ENCODE measurements at regions not wholly inside any gene's neighbourhood (a gene's known extent, or its start where the extent isn't known, plus 50 kb on each side); places are given as distances from the start of the nearest gene placed in this dataset.
"Not testable (repeated sequence)": the region's sequence is repeated elsewhere in the genome, so short reads cannot be mapped to it uniquely, and the experiment has no call there.

DNA sequence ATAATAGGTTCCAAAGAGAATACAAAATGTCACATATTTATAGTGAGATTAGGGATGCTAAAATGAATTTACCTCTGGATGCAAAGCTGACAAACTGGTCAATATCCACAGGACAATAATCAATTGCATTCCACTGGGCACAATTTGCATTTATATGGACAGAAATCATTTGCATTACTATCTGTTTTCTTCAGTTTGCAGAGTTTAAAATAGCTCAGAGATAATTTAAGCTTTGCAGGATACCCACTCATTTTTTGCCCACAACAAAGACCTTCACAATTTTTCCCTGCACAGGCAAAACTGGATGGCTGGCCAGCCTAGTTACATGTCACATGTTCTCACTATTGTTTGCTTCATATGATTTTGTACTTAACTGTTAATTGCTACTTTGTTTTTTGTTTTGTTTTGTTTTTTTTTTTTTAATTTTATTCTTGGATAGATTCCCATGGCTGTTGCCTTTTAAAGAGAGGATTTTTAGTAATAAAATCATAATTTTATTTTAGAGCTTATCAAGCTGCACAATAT is 483.5 kb downstream of the UTRN start:
- DNase-seq (ENCODE audit: low read depth in 2 of 2) = no peak

DNA sequence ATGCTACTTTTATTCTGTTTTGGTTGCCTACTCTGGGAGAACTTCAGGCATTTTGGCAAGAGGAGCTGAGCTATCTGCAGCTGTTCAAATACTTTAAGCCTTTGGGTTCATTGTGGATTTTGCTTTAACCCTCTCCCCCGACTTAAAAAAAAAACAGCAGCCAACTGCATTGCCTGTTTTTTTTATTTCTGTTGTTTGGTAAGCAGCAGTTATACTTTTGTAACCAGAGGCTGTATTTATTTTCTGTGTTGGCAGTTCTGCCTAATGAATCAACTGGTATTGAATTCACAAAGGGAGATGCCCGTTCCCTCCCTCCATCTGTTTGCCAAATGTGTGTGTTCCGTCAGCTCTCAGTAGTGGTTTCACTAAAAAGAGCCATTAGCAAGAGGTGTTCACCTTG is 484.0 kb downstream of the UTRN start:
- no peak for DNase-seq (ENCODE audit: low read depth in 2 of 2)

GRCh38 chr6:144776031-144776819 is 491.1 kb downstream of the UTRN start:
- no peak for DNase-seq (ENCODE audit: low read depth in 2 of 2)

GRCh38 chr6:144777249-144777648 is 492.1 kb downstream of the UTRN start:
- no peak for DNase-seq (ENCODE audit: low read depth in 2 of 2)

- DNase-seq (ENCODE audit: low read depth in 2 of 2) = no peak
These were observed 492.9 kb downstream of the UTRN start for GRCh38 chr6:144778056-144778455.

- DNase-seq (ENCODE audit: low read depth in 2 of 2) = no peak
These were observed 493.8 kb downstream of the UTRN start for GRCh38 chr6:144778773-144779492.

- no peak for DNase-seq (ENCODE audit: low read depth in 2 of 2)
These were observed 496.7 kb downstream of the UTRN start for GRCh38 chr6:144781836-144782235.

- peak in 1 of 2 donors; percentile 1 for DNase-seq (ENCODE audit: low read depth in 2 of 2)
These were observed 497.5 kb downstream of the UTRN start for GRCh38 chr6:144782634-144783033.

DNA sequence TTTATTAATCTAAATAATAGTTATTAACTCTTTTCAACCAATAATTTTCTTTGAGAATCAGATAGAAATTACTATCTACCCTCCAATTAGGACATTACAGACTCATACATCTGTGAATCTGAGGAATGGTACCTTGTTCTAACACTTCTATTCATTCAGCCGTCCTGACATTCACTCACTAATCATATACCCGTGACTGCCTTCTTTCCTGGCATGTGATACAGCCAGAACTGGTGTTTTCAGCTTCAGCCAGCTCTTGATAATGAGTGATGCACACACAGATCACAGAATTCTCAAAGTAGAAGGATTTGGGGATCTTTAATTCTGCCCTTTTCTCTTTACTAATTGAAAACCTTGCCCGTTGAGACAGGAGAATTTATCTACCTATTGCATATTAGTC is 499.9 kb downstream of the UTRN start:
- DNase-seq (ENCODE audit: low read depth in 2 of 2) = no peak

- DNase-seq (ENCODE audit: low read depth in 2 of 2) = no peak
These were observed 501.7 kb downstream of the UTRN start for GRCh38 chr6:144786825-144787224.

DNA sequence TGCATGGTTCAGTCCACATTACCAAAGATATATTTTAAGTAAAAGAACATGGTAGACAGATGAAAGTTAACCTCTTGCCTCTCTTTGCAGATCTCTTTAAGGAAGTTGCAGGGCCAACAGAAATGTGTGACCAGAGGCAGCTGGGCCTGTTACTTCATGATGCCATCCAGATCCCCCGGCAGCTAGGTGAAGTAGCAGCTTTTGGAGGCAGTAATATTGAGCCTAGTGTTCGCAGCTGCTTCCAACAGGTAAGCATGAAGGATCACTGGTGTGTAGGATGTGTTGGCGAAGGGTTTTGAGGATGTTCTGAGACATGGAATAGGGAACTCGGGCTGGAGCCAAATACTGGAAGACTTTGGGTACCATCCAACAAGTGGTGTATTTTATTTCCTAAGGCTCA is 508.6 kb downstream of the UTRN start:
- no peak for DNase-seq (ENCODE audit: low read depth in 2 of 2)

- DNase-seq (ENCODE audit: low read depth in 2 of 2) = not testable (repeated sequence)
These were observed 509.9 kb downstream of the UTRN start for GRCh38 chr6:144795022-144795421.

- no peak for DNase-seq (ENCODE audit: low read depth in 2 of 2)
These were observed 510.9 kb downstream of the UTRN start for GRCh38 chr6:144796070-144796469.

GRCh38 chr6:144797881-144798589 is 512.9 kb downstream of the UTRN start:
- no peak for DNase-seq (ENCODE audit: low read depth in 2 of 2)

DNA sequence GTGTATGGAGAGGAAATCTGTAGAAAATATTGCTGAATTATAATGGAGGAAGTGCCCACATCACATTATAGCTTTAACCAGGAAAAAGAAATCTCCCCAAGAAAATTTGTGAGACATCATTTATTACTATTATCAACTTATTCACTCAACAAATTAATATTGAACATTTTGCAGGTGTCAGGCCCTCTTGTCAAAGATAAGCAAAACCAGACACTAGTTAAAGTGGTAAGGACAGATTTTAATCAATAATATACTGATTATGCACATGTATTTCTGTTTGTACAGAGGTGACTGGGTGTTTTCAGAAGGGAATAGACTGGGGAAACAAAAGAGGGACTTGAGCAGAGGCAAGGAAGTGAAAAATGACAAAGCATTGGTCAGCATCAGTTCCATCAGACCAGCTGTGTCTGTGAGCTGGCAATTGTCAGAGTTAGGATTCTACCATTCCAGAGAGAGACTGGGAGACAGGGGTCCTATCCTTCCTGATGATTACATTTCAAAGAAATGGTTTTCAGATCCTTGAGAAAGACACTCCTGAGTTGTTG is 519.2 kb downstream of the UTRN start:
- DNase-seq (ENCODE audit: low read depth in 2 of 2) = no peak

DNA sequence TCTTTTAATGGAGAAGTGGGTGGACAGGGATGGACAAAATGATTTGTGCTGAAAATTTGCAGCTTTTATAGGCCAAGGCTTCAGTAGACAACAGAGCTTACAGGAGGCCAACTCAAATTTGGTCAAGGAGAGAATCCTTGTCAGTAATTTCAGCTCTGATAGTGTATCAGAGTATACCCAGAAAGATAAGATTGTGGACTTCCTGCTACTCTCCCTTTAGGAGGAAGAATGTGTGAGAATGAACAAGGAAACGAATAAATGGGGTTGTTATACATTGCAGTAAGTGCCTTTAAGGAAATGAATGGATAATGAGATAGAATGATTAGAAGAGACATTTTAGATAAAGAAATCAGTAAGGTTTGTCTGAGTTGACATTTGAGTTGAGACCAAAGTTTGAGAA is 519.9 kb downstream of the UTRN start:
- DNase-seq (ENCODE audit: low read depth in 2 of 2) = no peak

DNA sequence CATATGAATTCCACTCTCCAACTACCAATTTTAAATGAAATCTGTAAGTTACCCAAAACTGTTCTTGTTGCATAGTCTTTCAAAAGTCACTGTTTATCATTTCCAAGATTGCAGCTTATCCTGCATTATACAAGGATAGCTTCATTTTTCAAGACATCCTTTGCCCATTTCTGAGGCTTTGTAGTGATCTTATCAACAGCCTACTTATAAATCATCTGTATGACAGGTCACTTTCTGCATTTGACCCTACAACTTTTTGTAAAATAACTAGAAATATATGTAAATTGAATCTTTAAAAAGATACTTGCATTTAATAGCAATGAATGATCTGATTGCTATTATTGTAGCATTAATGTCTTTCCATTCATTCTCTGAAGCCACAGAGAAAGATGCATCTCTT is 521.1 kb downstream of the UTRN start:
- no peak for DNase-seq (ENCODE audit: low read depth in 2 of 2)

DNA sequence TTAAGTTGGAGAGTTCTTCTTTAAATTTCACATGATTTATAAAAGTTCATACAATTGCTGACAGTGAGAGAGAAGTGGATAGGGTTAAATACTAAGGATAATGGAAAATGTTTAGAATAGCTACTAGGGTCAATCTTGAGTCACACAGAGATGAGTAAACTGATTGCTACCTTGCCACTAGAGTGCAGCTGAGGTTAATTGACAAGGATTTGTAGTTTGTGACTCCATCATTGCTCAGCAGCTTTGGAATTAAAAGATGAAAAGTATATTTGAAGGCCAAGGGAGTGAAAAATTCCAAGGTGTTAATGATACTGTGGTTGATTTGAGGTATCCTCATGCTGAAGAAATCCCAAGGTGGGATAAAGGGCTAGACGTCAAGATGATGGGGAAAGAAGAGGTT is 524.0 kb downstream of the UTRN start:
- no peak for DNase-seq (ENCODE audit: low read depth in 2 of 2)

- DNase-seq (ENCODE audit: low read depth in 2 of 2) = no peak
These were observed 524.8 kb downstream of the UTRN start for GRCh38 chr6:144809969-144810368.

DNA sequence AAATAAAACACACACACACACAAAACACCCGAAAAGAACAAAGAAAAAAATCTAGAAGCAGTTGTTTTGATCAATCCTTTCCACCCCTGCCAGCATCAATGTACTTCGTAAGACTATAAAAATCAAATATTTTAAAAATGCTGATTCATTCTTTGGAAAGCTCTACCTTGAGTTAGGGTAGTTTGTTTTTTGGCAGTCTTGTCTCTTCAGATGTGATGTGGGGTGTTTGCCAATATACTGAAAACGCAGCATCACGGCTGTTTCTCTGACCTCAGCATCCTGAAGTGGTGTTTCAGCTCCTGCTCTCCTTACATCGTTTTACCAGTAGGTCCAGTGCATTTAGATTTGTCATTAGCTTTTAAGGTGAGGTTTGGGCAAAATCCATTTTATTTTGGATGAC is 526.0 kb downstream of the UTRN start:
- no peak for DNase-seq (ENCODE audit: low read depth in 2 of 2)

- DNase-seq (ENCODE audit: low read depth in 2 of 2) = no peak
These were observed 531.8 kb downstream of the UTRN start for GRCh38 chr6:144816936-144817335.

DNA sequence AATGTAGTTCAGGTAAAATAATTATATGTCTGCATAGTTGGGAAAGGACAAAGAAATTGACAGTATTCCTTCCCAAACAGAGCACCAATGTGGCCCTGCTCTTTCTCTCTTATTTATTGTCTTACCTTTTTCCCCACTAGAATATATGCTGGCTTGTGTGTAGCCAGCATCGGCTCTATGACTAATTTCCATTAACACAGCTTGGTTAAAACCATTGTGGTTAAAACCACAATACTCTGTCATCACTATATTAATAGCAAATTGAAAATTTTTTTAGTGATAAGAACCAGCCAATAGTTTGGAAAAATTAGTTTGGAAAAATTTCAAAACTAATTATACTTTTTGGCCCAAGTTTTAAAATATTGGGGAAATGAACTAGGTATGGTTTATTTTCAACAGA is 535.1 kb downstream of the UTRN start:
- DNase-seq (ENCODE audit: low read depth in 2 of 2) = no peak
